Activated T-helper 17 cell treated with anti-CD3 and anti-CD28 coated beads, Interleukin-2, amount 50 U/mL, for 72 hours (primary cell): ENCODE measurements at regions not wholly inside any gene's neighbourhood (a gene's known extent, or its start where the extent isn't known, plus 50 kb on each side); places are given as distances from the start of the nearest gene placed in this dataset.
A peak's percentile ranks its signal among the peaks of the same experiment; 100 is the strongest.

ENCODE experiments used
- ATAC-seq: fragments of 150-1000 bp; cut with Tn5 transposase; replicated peaks from 2 replicates; pipeline ENCODE4 v1.10.0; 2021; ENCODE audit warnings: mild to moderate bottlenecking, moderate library complexity
- H3K27ac Mint-ChIP-seq: one replicate; pipeline ENCODE4 v1.8.0; 2022; ENCODE audit warnings: mixed read lengths
- H3K27me3 Mint-ChIP-seq: one replicate; pipeline ENCODE4 v1.8.0; 2022; ENCODE audit warnings: mixed read lengths
- H3K36me3 Mint-ChIP-seq: one replicate; pipeline ENCODE4 v1.8.0; 2022; ENCODE audit warnings: low read depth, mild to moderate bottlenecking, mixed read lengths
- H3K4me1 Mint-ChIP-seq: one replicate; pipeline ENCODE4 v1.8.0; 2022; ENCODE audit warnings: mixed read lengths
- H3K4me3 Mint-ChIP-seq: one replicate; pipeline ENCODE4 v1.8.0; 2022; ENCODE audit warnings: mild to moderate bottlenecking, mixed read lengths
- H3K9me3 Mint-ChIP-seq: one replicate; pipeline ENCODE4 v1.8.0; 2022; ENCODE audit warnings: mixed read lengths

GRCh38 chr4:35950442-35950841 lies 293.9 kb downstream of the ARAP2 start:
- H3K27ac Mint-ChIP-seq, result no peak overlapping the region
- H3K9me3 Mint-ChIP-seq, result peaks cover 6% of the 10 kb centered on the region
- no peak for ATAC-seq
- H3K27me3 Mint-ChIP-seq, result peaks cover 3% of the 10 kb centered on the region
- H3K4me1 Mint-ChIP-seq, result no peaks in the 10 kb centered on the region
- H3K4me3 Mint-ChIP-seq, result no peak overlapping the region
- no peaks in the 10 kb centered on the region for H3K36me3 Mint-ChIP-seq

GRCh38 chr4:35952751-35953150 lies 291.6 kb downstream of the ARAP2 start:
- H3K36me3 Mint-ChIP-seq, result no peaks in the 10 kb centered on the region
- no peak for ATAC-seq
- peaks cover 18% of the 10 kb centered on the region for H3K9me3 Mint-ChIP-seq
- no peak overlapping the region for H3K4me3 Mint-ChIP-seq
- H3K4me1 Mint-ChIP-seq, result no peaks in the 10 kb centered on the region
- no peaks in the 10 kb centered on the region for H3K27me3 Mint-ChIP-seq
- no peak overlapping the region for H3K27ac Mint-ChIP-seq

GRCh38 chr4:35963383-35963782 lies 280.9 kb downstream of the ARAP2 start:
- Mint-ChIP-seq H3K4me1 (no peaks in the 10 kb centered on the region), H3K4me3 (no peak overlapping the region), H3K9me3 (peaks cover 3% of the 10 kb centered on the region), H3K27ac (no peak overlapping the region), H3K36me3 (no peaks in the 10 kb centered on the region), H3K27me3 (peaks cover 3% of the 10 kb centered on the region)
- no peak for ATAC-seq

GRCh38 chr4:35963974-35964515 lies 280.3 kb downstream of the ARAP2 start:
- Mint-ChIP-seq H3K9me3 (no peaks in the 10 kb centered on the region), H3K27me3 (peaks cover 3% of the 10 kb centered on the region), H3K4me3 (no peak overlapping the region), H3K27ac (no peak overlapping the region), H3K36me3 (no peaks in the 10 kb centered on the region), H3K4me1 (no peaks in the 10 kb centered on the region)
- no peak for ATAC-seq

DNA sequence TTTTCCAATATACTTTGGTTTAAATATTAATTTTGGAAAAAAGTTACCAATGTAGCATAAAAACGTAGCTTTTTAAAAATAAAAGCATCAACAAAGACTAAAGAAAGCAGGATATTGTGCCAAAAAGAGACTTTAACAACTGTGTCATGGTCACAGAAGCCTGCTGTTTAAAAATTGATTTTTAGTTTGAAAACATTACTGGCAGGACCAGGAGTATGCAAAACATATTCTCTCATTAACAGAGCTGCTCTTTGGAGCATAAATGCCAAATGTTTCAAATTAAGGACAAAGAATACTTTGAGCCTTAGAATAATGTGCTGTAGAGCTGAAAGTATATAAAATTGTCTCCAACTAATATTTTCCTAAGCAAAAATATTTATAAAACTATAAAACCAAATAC lies 279.0 kb downstream of the ARAP2 start:
- Mint-ChIP-seq H3K36me3 (no peaks in the 10 kb centered on the region), H3K27me3 (no peaks in the 10 kb centered on the region), H3K4me3 (no peak overlapping the region), H3K27ac (no peak overlapping the region), H3K9me3 (no peaks in the 10 kb centered on the region), H3K4me1 (no peaks in the 10 kb centered on the region)
- no peak for ATAC-seq

DNA sequence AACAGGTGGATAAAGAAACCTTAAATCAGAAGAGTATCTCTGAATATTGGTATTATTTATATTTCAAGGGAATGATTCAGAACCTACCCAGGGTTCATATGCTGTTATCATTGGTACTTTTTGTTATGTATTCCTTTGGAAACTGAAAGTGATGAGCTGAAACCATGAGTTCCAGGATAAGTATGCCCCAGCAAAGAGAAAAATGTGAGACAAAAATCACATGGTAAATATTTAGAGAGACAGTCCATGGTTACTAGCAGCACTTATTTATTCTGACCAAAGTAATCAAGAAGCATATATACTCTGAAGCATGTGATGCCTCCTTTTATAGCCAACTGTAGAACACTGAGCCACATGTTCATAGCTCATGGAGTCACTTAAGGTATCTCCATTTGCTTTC lies 277.7 kb downstream of the ARAP2 start:
- H3K36me3 Mint-ChIP-seq, result no peaks in the 10 kb centered on the region
- no peaks in the 10 kb centered on the region for H3K27me3 Mint-ChIP-seq
- no peak overlapping the region for H3K4me3 Mint-ChIP-seq
- H3K9me3 Mint-ChIP-seq, result no peaks in the 10 kb centered on the region
- H3K27ac Mint-ChIP-seq, result no peak overlapping the region
- peak; percentile 44 for ATAC-seq
- peaks cover 5% of the 10 kb centered on the region for H3K4me1 Mint-ChIP-seq

GRCh38 chr4:35970366-35970960 lies 273.9 kb downstream of the ARAP2 start:
- Mint-ChIP-seq H3K9me3 (no peaks in the 10 kb centered on the region), H3K4me1 (peaks cover 6% of the 10 kb centered on the region), H3K27ac (peak overlapping the region; percentile 87), H3K27me3 (no peaks in the 10 kb centered on the region), H3K4me3 (peak overlapping the region; percentile 30), H3K36me3 (no peaks in the 10 kb centered on the region)
- ATAC-seq, result peak; percentile 83

GRCh38 chr4:35972814-35973213 lies 271.5 kb downstream of the ARAP2 start:
- ATAC-seq, result no peak
- Mint-ChIP-seq H3K36me3 (no peaks in the 10 kb centered on the region), H3K4me3 (no peak overlapping the region), H3K9me3 (no peaks in the 10 kb centered on the region), H3K27ac (no peak overlapping the region), H3K4me1 (peaks cover 10% of the 10 kb centered on the region), H3K27me3 (no peaks in the 10 kb centered on the region)

GRCh38 chr4:35975617-35976355 lies 268.5 kb downstream of the ARAP2 start:
- peaks cover 6% of the 10 kb centered on the region for H3K4me1 Mint-ChIP-seq
- H3K4me3 Mint-ChIP-seq, result no peak overlapping the region
- peak; percentile 90 for ATAC-seq
- no peaks in the 10 kb centered on the region for H3K9me3 Mint-ChIP-seq
- no peaks in the 10 kb centered on the region for H3K36me3 Mint-ChIP-seq
- H3K27ac Mint-ChIP-seq, result peak overlapping the region; percentile 62
- H3K27me3 Mint-ChIP-seq, result no peaks in the 10 kb centered on the region

DNA sequence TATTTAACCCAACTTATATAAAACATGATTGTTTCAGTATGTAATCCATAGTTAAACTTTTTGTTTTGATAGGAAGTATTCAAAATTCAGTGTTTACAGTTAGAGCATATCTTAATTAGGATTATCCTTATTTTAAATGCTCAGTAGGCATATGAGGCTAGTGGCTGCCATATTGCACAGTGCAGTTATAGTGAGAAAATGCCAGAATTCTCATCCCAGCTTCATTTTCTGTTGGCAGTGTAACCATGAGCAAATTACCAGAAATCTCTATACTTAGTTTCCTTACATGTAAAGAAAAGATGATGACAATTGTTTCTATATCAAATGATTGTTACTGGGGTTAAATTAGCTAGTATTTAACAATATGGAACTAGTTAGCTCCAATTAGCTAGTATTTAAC lies 265.8 kb downstream of the ARAP2 start:
- H3K4me1 Mint-ChIP-seq, result peaks cover 5% of the 10 kb centered on the region
- H3K27ac Mint-ChIP-seq, result no peak overlapping the region
- H3K36me3 Mint-ChIP-seq, result no peaks in the 10 kb centered on the region
- no peak overlapping the region for H3K4me3 Mint-ChIP-seq
- H3K27me3 Mint-ChIP-seq, result no peaks in the 10 kb centered on the region
- ATAC-seq, result no peak
- no peaks in the 10 kb centered on the region for H3K9me3 Mint-ChIP-seq

DNA sequence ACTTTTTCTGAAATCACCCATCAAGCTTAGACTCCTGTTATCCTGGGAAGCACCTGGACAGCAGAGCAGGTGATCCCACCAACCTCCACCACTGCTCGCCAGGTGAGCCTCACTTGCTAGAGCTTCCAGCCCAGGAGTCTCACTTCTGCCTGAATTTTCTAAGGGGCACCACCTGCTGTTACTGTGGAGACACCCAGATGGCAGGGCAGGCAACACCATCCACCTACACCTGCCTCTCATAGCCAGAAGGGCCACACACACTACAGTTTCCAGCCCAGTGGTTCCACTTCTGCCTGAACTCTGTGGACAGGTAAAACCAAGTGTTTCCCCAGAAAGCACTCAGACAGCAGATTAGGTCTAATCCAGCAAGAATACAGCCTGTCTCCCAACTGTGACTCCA lies 262.0 kb downstream of the ARAP2 start:
- ATAC-seq, result no peak
- Mint-ChIP-seq H3K27ac (no peak overlapping the region), H3K36me3 (no peaks in the 10 kb centered on the region), H3K4me3 (no peak overlapping the region), H3K9me3 (peaks cover 5% of the 10 kb centered on the region), H3K27me3 (no peaks in the 10 kb centered on the region), H3K4me1 (no peaks in the 10 kb centered on the region)

- Mint-ChIP-seq H3K4me3 (no peak overlapping the region), H3K27ac (no peak overlapping the region), H3K27me3 (no peaks in the 10 kb centered on the region), H3K9me3 (peaks cover 9% of the 10 kb centered on the region), H3K36me3 (no peaks in the 10 kb centered on the region), H3K4me1 (no peaks in the 10 kb centered on the region)
- ATAC-seq, result no peak
Observed at GRCh38 chr4:35986537-35986936, 257.8 kb downstream of the ARAP2 start.

GRCh38 chr4:35993606-35994005 lies 250.7 kb downstream of the ARAP2 start:
- Mint-ChIP-seq H3K27me3 (no peaks in the 10 kb centered on the region), H3K27ac (no peak overlapping the region), H3K9me3 (no peaks in the 10 kb centered on the region), H3K4me3 (no peak overlapping the region), H3K4me1 (no peaks in the 10 kb centered on the region), H3K36me3 (no peaks in the 10 kb centered on the region)
- ATAC-seq, result no peak

DNA sequence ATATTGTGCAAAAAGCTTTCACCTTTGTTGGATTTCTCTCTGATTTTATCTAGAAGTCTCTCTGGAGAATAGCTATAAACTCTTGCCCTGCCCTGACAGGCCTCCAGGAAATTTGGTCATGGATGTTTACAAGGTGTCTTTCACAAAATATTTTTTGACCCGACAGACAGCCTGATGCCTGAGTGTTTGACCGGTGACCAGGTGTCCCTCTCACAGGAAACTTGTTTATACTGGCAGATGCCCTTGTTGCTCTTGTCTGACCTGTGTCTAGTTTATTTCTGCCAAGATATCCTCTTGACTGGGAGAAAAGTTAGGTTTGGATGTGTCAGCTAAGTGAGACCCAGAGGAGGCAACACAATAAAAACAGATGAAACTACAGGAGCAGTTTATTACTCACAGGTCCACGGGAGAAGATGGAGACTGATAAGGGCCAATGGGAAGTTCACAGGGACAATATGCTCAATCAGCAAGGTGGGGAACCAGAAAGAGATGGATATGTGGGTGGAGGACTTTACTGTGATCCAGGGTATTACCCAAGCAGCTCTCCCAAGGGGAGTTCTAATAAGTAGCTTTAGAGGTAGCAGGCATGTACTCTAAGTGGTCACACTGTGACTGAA lies 243.3 kb downstream of the ARAP2 start:
- Mint-ChIP-seq H3K9me3 (peaks cover 6% of the 10 kb centered on the region), H3K36me3 (peaks cover 5% of the 10 kb centered on the region), H3K4me3 (no peak overlapping the region), H3K27ac (no peak overlapping the region), H3K4me1 (no peaks in the 10 kb centered on the region), H3K27me3 (no peaks in the 10 kb centered on the region)
- ATAC-seq, result no peak

DNA sequence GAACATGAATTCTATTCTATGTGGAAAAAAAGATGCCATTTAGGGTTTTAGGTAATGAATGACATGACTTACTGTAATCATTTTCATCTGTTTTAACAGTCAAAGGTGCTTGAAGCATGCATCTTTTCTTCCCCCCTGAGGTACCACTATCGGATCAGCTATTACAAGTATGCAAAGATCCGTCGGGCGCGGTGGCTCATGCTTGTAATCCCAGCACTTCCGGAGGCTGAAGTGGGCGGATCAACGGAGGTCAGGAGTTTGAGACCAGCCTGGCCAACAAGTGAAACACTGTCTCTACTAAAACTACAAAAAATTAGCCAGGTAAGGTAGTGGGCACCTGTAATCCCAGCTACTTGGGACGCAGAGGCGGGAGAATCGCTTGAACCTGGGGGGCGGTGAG lies 241.3 kb downstream of the ARAP2 start:
- H3K4me1 Mint-ChIP-seq, result no peaks in the 10 kb centered on the region
- no peaks in the 10 kb centered on the region for H3K27me3 Mint-ChIP-seq
- no peak overlapping the region for H3K4me3 Mint-ChIP-seq
- no peak for ATAC-seq
- no peak overlapping the region for H3K27ac Mint-ChIP-seq
- H3K9me3 Mint-ChIP-seq, result peaks cover 6% of the 10 kb centered on the region
- H3K36me3 Mint-ChIP-seq, result peaks cover 7% of the 10 kb centered on the region
